ENCODE measurements at regions not wholly inside any gene's neighbourhood (a gene's known extent, or its start where the extent isn't known, plus 50 kb on each side); places are given as distances from the start of the nearest gene placed in this dataset.

- TF ChIP-seq SP1 (IDR thresholded peaks at IDR 0.05; ENCODE audit: low read depth) (no peak), POLR2A (IDR thresholded peaks at IDR 0.05; ENCODE audit: borderline replicate concordance, extremely low read depth, insufficient read depth, insufficient read length) (no peak), FOSL1 (IDR thresholded peaks at IDR 0.05; ENCODE audit: low read depth) (no peak), CEBPB (IDR thresholded peaks at IDR 0.05; ENCODE audit: low read depth) (no peak), CTCF (IDR thresholded peaks at IDR 0.05 in 2 of 3, conservative IDR thresholded peaks at IDR 0.05 in 1 of 3; ENCODE audit: borderline replicate concordance in 1 of 3, insufficient read depth in 1 of 3, low read depth in 2 of 3, low read length in 2 of 3) (no peak), SIN3A (IDR thresholded peaks at IDR 0.05; ENCODE audit: low read depth) (no peak), POLR2AphosphoS5 (IDR thresholded peaks at IDR 0.05; ENCODE audit: low read depth, low read length) (no peak), EGR1 (IDR thresholded peaks at IDR 0.05; ENCODE audit: low read depth) (no peak)
These were observed 246.1 kb downstream of the RAD51AP2 start for GRCh38 chr2:17272170-17272569.

All from HCT116 (cell line).